ENCODE measurements at regions not wholly inside any gene's neighbourhood (a gene's known extent, or its start where the extent isn't known, plus 50 kb on each side); places are given as distances from the start of the nearest gene placed in this dataset.

GRCh38 chr11:80097146-80097545 is 656.3 kb upstream of the TENM4 start:
- TF ChIP-seq CTCF (conservative IDR thresholded peaks at IDR 0.05), result no peak

More at GRCh38 chr11:80097146-80097545, 656.3 kb upstream of the TENM4 start:
- no peak overlapping the region for H3K18ac ChIP-seq (ENCODE audit: insufficient read length, low read depth, low read length)
- no peaks in the 10 kb centered on the region for H3K23me2 ChIP-seq (ENCODE audit: insufficient read length, low read depth, low read length, poor library complexity, severe bottlenecking)
- no peaks in the 10 kb centered on the region for H3K27me3 ChIP-seq (ENCODE audit: insufficient read depth, low read length)
- Mint-ChIP-seq H3K27ac (peak overlapping the region in 1 of 3 experiments; percentile 1; a peak in 1 of 7 replicates), H3K4me1 (peaks cover 11 to 12% of the 10 kb centered on the region in 2 experiments), H3K27me3 (ENCODE audit: low read depth) (no peaks in the 10 kb centered on the region; the same call in 1 of the 2 replicates), H3K9me3 (no peaks in the 10 kb centered on the region; a peak in 1 of 5 replicates), H3K4me3 (no peak overlapping the region), H3K36me3 (ENCODE audit: insufficient read depth in 1 of 3, low read depth in 3 of 3) (no peaks in the 10 kb centered on the region)
- no peaks in the 10 kb centered on the region for H4K20me1 ChIP-seq (ENCODE audit: control insufficient read depth, insufficient read depth, insufficient read length)
- H3K79me1 ChIP-seq (ENCODE audit: insufficient read depth, low read depth, low read length, poor library complexity, severe bottlenecking), result no peaks in the 10 kb centered on the region
- no peak overlapping the region for H2AFZ ChIP-seq (ENCODE audit: low read length)
- no peak overlapping the region for H3K23ac ChIP-seq (ENCODE audit: insufficient read length, low read depth, low read length)
- no peak overlapping the region for H3K27ac ChIP-seq (ENCODE audit: insufficient read length, low read depth, low read length)
- no peaks in the 10 kb centered on the region for H3K9me3 ChIP-seq (ENCODE audit: control insufficient read depth, low read depth, low read length)
- H3K4me1 ChIP-seq (ENCODE audit: insufficient read depth, low read length), result no peaks in the 10 kb centered on the region
- no peaks in the 10 kb centered on the region for H3K79me2 ChIP-seq (ENCODE audit: insufficient read depth, low read length)
- H3K4ac ChIP-seq (ENCODE audit: low read depth, low read length), result no peak overlapping the region
- H3K9ac ChIP-seq (ENCODE audit: extremely low read depth, insufficient read length, low read length), result no peak overlapping the region
- no peak overlapping the region for H2BK5ac ChIP-seq (ENCODE audit: insufficient read length, low read length)
- H2BK20ac ChIP-seq (ENCODE audit: low read depth, low read length, poor library complexity, severe bottlenecking), result no peak overlapping the region
- no peak overlapping the region for H3K56ac ChIP-seq (ENCODE audit: insufficient read length, low read depth, low read length)
- H3T11ph ChIP-seq (ENCODE audit: low read length), result no peak overlapping the region
- no peak overlapping the region for H4K8ac ChIP-seq (replicated peaks; ENCODE audit: insufficient read length, low read depth, low read length)
- no peak overlapping the region for H2AK5ac ChIP-seq (ENCODE audit: insufficient read length, low read length)
- no peak overlapping the region for H3K4me2 ChIP-seq (ENCODE audit: insufficient read depth, insufficient read length, low read length)
- no peak overlapping the region for H3K14ac ChIP-seq (ENCODE audit: insufficient read depth, low read length)
- no peak overlapping the region for H2BK12ac ChIP-seq (ENCODE audit: insufficient read length, low read depth, low read length)
- no peak for DNase-seq
- H4K91ac ChIP-seq (ENCODE audit: insufficient read length, low read depth, low read length), result no peak overlapping the region
- H2BK15ac ChIP-seq (ENCODE audit: low read depth, low read length), result no peak overlapping the region
- no peak overlapping the region for H2BK120ac ChIP-seq (ENCODE audit: low read depth, low read length, poor library complexity, severe bottlenecking)
- WGBS (ENCODE audit: extremely low coverage, insufficient read length, low lambda C conversion rate), result no CpG with 5 or more reads among the region's 4 CpGs
- no peak overlapping the region for H4K5ac ChIP-seq (ENCODE audit: insufficient read length, low read depth, low read length)

Data from H9 (cell line).